Smooth muscle cell (in vitro differentiated cells): ENCODE measurements at regions not wholly inside any gene's neighbourhood (a gene's known extent, or its start where the extent isn't known, plus 50 kb on each side); places are given as distances from the start of the nearest gene placed in this dataset.

Experiments
- DNase-seq: peaks from one replicate; lab custom pipeline; 2025; ENCODE audit not compliant: unreplicated experiment; lab: John Stamatoyannopoulos, UW
- H2AFZ ChIP-seq: fragments of 200-600 bp; sonication (generic); 2 replicates; pipeline ENCODE4 v1.6.0; 2016; ENCODE audit warnings: antibody characterized with exemption, low read depth, mild to moderate bottlenecking
- H3F3A ChIP-seq: fragments of 200-600 bp; sonication (generic); 2 replicates; pipeline ENCODE4 v1.6.0; 2017; ENCODE audit warnings: antibody characterized with exemption, low read depth
- H3K27ac ChIP-seq: fragments of 200-600 bp; sonication (generic); 2 replicates; pipeline ENCODE4 v1.5.1; 2016; ENCODE audit warnings: low read depth, mild to moderate bottlenecking
- H3K27me3 ChIP-seq: fragments of 200-600 bp; sonication (generic); 2 replicates; pipeline ENCODE4 v1.6.1; 2016; ENCODE audit warnings: low read depth, mild to moderate bottlenecking
- H3K36me3 ChIP-seq: fragments of 200-600 bp; sonication (generic); 2 replicates; pipeline ENCODE4 v1.5.1; 2016; ENCODE audit warnings: low read depth
- H3K4me1 ChIP-seq: fragments of 200-600 bp; sonication (generic); 2 replicates; pipeline ENCODE4 v1.5.1; 2016; ENCODE audit warnings: low read depth
- H3K4me2 ChIP-seq: fragments of 200-600 bp; sonication (generic); 2 replicates; pipeline ENCODE4 v1.6.0; 2016; ENCODE audit warnings: mild to moderate bottlenecking
- H3K4me3 ChIP-seq: fragments of 200-600 bp; sonication (generic); 2 replicates; pipeline ENCODE4 v1.5.1; 2016; ENCODE audit warnings: mild to moderate bottlenecking
- H3K79me2 ChIP-seq: fragments of 200-600 bp; sonication (generic); 2 replicates; pipeline ENCODE4 v1.6.0; 2016; ENCODE audit warnings: low read depth, mild to moderate bottlenecking
- H3K9ac ChIP-seq: fragments of 200-600 bp; sonication (generic); 2 replicates; pipeline ENCODE4 v1.6.0; 2016; ENCODE audit warnings: low read depth
- H3K9me3 ChIP-seq: fragments of 200-600 bp; sonication (generic); replicated peaks from 2 replicates; pipeline ENCODE4 v1.5.1; 2016; ENCODE audit warnings: low read depth
- H4K20me1 ChIP-seq: fragments of 200-600 bp; sonication (generic); 2 replicates; pipeline ENCODE4 v1.6.0; 2016; ENCODE audit warnings: low read depth
- WGBS: methylation state at CpG from one replicate; pipeline ENCODE4 v1.1.7; 2016; ENCODE audit warnings: low lambda C conversion rate; 5-methylcytosine and 5-hydroxymethylcytosine counted together
- TF ChIP-seq, protein P1 (sequence below): fragments of 200-600 bp; sonication (generic); IDR thresholded peaks from 2 replicates; pipeline ENCODE4 v1.5.1; 2017; ENCODE audit warnings: borderline replicate concordance, mild to moderate bottlenecking, antibody characterized with exemption; ENCODE audit not compliant: insufficient read depth, poor library complexity, severe bottlenecking

DNA sequence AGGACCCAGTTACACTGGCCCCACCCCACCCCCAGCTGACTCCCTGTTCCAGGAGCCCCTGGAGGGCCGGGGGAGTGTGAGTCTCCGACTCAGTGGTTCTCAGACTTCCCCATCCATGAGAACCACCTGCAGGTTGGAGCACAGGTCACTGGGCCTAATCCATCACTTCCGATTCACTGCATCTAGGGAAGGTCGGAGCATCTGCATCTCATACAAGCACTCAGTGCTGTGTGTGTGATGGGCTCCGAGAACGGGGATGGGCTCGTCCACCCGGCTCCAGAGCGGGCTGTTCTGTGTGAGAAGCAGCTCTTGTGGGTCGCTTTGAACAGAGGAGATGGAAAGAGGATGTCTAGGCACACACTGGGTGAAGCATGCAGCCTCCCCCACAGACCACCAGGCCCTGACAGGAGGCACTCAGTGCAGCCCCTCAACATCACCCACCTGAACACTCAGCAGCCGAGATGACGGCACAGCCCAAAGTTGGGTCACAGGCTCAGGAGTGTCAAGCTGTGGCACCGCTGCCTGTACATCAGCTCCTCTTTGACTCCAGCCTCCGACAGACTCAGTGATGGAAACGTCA lies 541.4 kb downstream of the BRD1 start:
- DNase-seq = no peak
- TF ChIP-seq, protein P1, sequence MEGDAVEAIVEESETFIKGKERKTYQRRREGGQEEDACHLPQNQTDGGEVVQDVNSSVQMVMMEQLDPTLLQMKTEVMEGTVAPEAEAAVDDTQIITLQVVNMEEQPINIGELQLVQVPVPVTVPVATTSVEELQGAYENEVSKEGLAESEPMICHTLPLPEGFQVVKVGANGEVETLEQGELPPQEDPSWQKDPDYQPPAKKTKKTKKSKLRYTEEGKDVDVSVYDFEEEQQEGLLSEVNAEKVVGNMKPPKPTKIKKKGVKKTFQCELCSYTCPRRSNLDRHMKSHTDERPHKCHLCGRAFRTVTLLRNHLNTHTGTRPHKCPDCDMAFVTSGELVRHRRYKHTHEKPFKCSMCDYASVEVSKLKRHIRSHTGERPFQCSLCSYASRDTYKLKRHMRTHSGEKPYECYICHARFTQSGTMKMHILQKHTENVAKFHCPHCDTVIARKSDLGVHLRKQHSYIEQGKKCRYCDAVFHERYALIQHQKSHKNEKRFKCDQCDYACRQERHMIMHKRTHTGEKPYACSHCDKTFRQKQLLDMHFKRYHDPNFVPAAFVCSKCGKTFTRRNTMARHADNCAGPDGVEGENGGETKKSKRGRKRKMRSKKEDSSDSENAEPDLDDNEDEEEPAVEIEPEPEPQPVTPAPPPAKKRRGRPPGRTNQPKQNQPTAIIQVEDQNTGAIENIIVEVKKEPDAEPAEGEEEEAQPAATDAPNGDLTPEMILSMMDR = no peak
- Histone ChIP-seq H3K4me3 (no peak overlapping the region), H2AFZ (no peak overlapping the region), H3K4me1 (no peaks in the 10 kb centered on the region), H3K9ac (no peak overlapping the region), H3K79me2 (no peaks in the 10 kb centered on the region), H3K36me3 (no peaks in the 10 kb centered on the region), H3K4me2 (no peak overlapping the region), H3K9me3 (no peaks in the 10 kb centered on the region), H3F3A (no peaks in the 10 kb centered on the region), H3K27me3 (no peaks in the 10 kb centered on the region), H3K27ac (no peak overlapping the region), H4K20me1 (no peaks in the 10 kb centered on the region)
- WGBS = 90% methylated on average over 15 of the region's 15 CpGs

DNA sequence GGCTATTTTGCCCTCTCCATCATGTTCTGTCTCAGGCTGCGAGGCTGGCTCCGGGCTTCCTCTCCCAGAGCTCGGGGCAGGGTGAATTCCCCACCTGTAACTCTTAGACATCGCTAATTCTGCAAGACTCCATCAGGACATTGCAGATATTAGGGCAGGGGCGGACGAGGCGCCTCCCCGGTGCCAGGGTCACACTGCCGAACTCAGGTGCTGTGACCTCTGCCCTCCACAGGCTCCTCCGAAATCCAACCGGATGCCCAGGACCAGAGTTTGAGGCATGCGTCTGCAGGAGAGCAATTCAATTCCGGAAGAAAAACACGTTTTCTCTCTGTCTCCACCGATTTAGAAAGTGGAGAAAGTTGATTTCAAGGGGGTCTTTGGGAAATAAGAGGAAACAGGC lies 542.7 kb downstream of the BRD1 start:
- Histone ChIP-seq H2AFZ (no peak overlapping the region), H3K79me2 (no peaks in the 10 kb centered on the region), H4K20me1 (no peaks in the 10 kb centered on the region), H3K27me3 (no peaks in the 10 kb centered on the region), H3K4me1 (no peaks in the 10 kb centered on the region), H3K9ac (no peak overlapping the region), H3K27ac (no peak overlapping the region), H3K36me3 (no peaks in the 10 kb centered on the region), H3K4me3 (no peak overlapping the region), H3F3A (no peaks in the 10 kb centered on the region), H3K4me2 (no peak overlapping the region), H3K9me3 (no peaks in the 10 kb centered on the region)
- WGBS = 90% methylated on average over 15 of the region's 15 CpGs
- DNase-seq = no peak
- TF ChIP-seq, protein P1 = no peak

DNA sequence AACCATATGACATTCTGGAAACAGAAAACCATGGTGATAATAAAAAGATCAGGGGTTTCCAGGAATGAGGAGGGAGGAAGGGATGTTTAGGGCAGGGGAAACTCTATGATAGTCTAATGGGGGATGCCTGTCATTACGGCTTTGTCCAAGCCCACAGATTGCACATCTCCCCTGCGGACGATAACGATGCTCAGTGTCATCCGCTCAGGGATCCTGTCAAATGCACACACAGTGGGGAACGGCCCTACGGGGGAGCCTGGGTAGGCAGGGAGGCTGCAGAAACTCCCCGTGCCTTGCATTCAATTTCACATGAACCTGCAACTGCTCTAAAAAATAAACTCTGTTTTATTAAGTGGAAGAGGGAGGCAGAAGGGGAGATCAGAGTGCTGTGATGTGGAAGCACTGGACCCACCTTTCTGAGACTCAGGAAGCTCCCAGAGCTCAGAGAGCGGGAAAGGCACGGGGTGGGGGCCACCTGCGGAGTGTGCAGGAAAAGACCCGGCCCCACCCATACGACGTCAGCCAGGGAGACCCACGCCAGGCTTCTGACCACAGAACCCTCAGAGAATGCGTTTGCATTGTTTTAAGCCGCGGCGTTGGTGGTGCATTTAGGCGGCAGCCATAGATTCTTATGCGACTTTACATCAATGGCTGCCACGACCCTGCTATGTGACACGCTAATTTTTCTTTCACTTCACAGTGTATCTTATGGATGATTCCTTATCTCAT lies 543.5 kb downstream of the BRD1 start:
- Histone ChIP-seq H3K27me3 (no peaks in the 10 kb centered on the region), H4K20me1 (no peaks in the 10 kb centered on the region), H3K4me1 (no peaks in the 10 kb centered on the region), H3K36me3 (no peaks in the 10 kb centered on the region), H3K9me3 (no peaks in the 10 kb centered on the region), H3K4me2 (no peak overlapping the region), H3K9ac (no peak overlapping the region), H3K79me2 (no peaks in the 10 kb centered on the region), H3F3A (no peaks in the 10 kb centered on the region), H3K4me3 (no peak overlapping the region), H2AFZ (no peak overlapping the region), H3K27ac (no peak overlapping the region)
- no peak for DNase-seq
- 88% methylated on average over 22 of the region's 23 CpGs for WGBS
- TF ChIP-seq, protein P1 = no peak

DNA sequence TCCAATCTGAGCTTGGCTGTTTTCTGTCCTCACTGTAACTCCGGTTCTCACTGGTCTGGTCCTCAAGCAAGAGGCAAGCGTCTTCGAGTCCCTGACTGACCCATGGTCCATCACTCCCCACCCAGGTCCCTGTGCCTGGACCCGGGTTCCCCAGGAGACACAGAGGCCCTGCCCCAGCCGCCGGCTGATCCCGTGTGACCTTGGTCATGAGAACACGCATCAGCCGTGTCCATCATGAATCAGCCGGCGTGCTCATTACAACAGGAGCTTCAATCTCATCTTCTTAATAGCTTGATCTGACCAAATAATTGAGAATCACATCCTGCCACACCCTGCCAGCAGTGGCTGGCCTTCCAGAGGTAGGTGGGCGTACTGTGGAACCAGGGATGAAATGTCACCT lies 545.1 kb downstream of the BRD1 start:
- Histone ChIP-seq H3K4me3 (no peak overlapping the region), H4K20me1 (no peaks in the 10 kb centered on the region), H3K27ac (no peak overlapping the region), H3K4me1 (no peaks in the 10 kb centered on the region), H3K9me3 (no peaks in the 10 kb centered on the region), H2AFZ (no peak overlapping the region), H3K9ac (no peak overlapping the region), H3F3A (no peaks in the 10 kb centered on the region), H3K4me2 (no peak overlapping the region), H3K79me2 (no peaks in the 10 kb centered on the region), H3K27me3 (no peaks in the 10 kb centered on the region), H3K36me3 (no peaks in the 10 kb centered on the region)
- TF ChIP-seq, protein P1 = no peak
- WGBS = 87% methylated on average over 12 of the region's 12 CpGs
- no peak for DNase-seq
